ENCODE measurements at regions not wholly inside any gene's neighbourhood (a gene's known extent, or its start where the extent isn't known, plus 50 kb on each side); places are given as distances from the start of the nearest gene placed in this dataset.
"Not testable (repeated sequence)": the region's sequence is repeated elsewhere in the genome, so short reads cannot be mapped to it uniquely, and the experiment has no call there.

- TF ChIP-seq CTCF, POLR2A (IDR thresholded peaks at IDR 0.05): not testable (repeated sequence)
Observed at GRCh38 chr21:5071180-5071579, 5450.2 kb upstream of the TPTE start.

Measured in right lobe of liver (tissue), 4 donors.